Tibial nerve (tissue), 4 donors: ENCODE measurements at regions not wholly inside any gene's neighbourhood (a gene's known extent, or its start where the extent isn't known, plus 50 kb on each side); places are given as distances from the start of the nearest gene placed in this dataset.

ENCODE experiments used
- EP300 ChIP-seq, 2 donors: sonication (generic); formaldehyde crosslinking; IDR thresholded peaks; one replicate each; pipeline ENCODE4 v1.6.1; 2017; ENCODE audit warnings: antibody characterized with exemption in 2 of 2, mild to moderate bottlenecking in 1 of 2
- TF ChIP-seq, protein P1 (sequence below), 5 experiments: fragments of 200-600 bp in 3 of 5; fragments of 450-650 bp in 2 of 5; sonication (generic) in 3 of 5; IDR thresholded peaks; one replicate each; pipeline ENCODE4 v1.5.1; 2016 to 2019; ENCODE audit warnings: antibody characterized with exemption in 5 of 5, mild to moderate bottlenecking in 3 of 5, moderate library complexity in 2 of 5

DNA sequence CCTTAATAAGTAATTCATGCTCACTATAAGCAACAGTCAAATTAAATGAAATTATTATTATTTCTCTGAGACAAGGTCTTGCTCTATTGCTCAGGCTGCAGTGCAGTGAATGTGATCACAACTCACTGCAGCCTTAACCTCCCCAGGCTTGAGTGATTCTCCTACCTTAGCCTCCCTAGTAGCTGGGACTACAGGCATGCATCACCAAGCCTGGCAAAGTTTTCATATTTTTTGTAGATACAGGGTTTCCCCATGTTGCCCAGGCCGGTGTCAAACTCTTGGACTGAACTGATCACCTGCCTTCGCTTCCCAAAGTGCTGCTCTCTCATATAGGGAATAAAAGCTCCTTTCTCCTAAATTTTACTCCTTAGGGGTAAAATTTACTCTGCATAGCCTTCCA lies 74.9 kb upstream of the GAREM1 start:
- TF ChIP-seq, protein P1, sequence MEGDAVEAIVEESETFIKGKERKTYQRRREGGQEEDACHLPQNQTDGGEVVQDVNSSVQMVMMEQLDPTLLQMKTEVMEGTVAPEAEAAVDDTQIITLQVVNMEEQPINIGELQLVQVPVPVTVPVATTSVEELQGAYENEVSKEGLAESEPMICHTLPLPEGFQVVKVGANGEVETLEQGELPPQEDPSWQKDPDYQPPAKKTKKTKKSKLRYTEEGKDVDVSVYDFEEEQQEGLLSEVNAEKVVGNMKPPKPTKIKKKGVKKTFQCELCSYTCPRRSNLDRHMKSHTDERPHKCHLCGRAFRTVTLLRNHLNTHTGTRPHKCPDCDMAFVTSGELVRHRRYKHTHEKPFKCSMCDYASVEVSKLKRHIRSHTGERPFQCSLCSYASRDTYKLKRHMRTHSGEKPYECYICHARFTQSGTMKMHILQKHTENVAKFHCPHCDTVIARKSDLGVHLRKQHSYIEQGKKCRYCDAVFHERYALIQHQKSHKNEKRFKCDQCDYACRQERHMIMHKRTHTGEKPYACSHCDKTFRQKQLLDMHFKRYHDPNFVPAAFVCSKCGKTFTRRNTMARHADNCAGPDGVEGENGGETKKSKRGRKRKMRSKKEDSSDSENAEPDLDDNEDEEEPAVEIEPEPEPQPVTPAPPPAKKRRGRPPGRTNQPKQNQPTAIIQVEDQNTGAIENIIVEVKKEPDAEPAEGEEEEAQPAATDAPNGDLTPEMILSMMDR (IDR thresholded peaks at IDR 0.05), result no peak
- TF ChIP-seq EP300 (IDR thresholded peaks at IDR 0.05), result no peak
